Stimulated activated naive CD8-positive, alpha-beta T cell treated with anti-CD3 and anti-CD28 coated beads, Interleukin-15, Interleukin-2, amounts not matched to agents 100 U/mL and 50 U/mL, for 24 hours (primary cell): ENCODE measurements at regions not wholly inside any gene's neighbourhood (a gene's known extent, or its start where the extent isn't known, plus 50 kb on each side); places are given as distances from the start of the nearest gene placed in this dataset.
"Not testable (repeated sequence)": the region's sequence is repeated elsewhere in the genome, so short reads cannot be mapped to it uniquely, and the experiment has no call there.

Source experiments
- ATAC-seq: fragments of 150-1000 bp; cut with Tn5 transposase; one replicate; pipeline ENCODE4 v1.10.0; 2021
- DNase-seq: peaks from one replicate; pipeline ENCODE4 v3.0.0; 2021

DNA sequence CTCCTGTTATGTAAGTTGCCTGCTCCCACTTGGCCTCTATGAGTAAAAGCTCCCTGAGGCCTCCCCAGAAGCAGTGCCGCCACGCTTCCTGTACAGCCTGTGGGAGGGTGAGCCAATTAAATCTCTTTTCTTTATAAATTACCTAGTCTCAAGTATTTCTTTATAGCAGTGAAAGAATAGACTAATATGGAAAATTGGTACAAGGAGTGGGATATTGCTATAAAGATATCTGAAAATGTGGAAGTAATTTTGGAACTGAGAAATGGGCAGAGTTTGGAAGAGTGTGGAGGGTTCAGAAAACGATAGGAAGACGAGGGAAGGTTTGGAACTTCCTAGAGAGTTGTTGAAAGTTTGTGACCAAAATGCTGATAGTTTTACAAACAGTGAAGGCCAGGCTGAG is 572.3 kb downstream of the MATN1 start:
- DNase-seq = no peak
- ATAC-seq = no peak

DNA sequence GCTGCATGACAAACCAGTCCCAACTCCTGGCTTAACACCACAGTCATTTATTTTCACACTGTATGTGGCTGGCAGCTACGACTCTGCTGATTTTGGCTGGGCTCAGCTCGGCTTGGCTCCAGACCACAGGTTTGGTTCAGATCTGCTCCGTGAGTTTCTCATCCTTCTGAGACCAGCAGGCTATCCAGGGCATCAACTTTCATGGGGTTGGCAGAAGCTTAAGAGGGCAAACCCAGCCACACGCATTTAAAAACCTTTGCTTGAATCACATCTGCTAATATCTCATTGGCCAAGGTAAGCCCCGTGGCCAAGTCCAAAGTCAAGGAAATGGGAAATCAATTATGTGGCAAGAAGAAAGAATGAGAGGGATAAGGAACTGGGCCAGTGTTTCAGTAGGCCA is 574.2 kb downstream of the MATN1 start:
- DNase-seq (no peak), ATAC-seq (no peak)

GRCh38 chr1:30148676-30149075 is 574.7 kb downstream of the MATN1 start:
- ATAC-seq = no peak
- DNase-seq = no peak

GRCh38 chr1:30147188-30147587 is 576.2 kb downstream of the MATN1 start:
- no peak for ATAC-seq
- DNase-seq = no peak

GRCh38 chr1:30146448-30146847 is 576.9 kb downstream of the MATN1 start:
- DNase-seq (no peak), ATAC-seq (no peak)

DNA sequence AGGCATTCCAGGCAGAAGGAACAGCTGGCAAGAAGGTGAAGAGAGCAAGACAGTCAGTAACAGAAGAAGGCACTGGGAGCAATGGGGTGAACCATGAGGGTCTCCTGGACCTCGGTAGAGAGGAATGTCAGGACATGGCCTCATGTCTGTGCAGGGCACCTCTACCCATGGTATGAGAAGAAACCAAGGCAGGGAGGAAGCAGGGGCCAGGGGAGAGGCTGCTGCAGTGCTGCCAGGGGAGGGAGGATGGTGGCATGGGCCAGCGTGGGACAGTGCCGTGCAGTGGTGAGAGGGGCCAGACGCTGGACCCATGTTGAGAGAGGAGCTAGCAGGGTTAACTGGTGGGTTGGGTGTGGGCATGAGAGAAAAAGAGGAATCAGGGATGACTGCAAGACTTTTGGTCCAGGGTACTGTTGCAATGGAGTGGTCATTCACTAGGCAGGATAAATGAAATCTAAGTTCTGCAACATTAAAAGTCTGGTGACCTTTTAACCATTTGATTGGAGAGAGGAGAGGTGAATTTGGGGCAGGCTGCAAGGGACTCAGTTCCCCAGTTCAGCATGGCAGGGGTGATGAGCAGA is 577.6 kb downstream of the MATN1 start:
- ATAC-seq = no peak
- no peak for DNase-seq

- no peak for DNase-seq
- no peak for ATAC-seq
Measured at GRCh38 chr1:30144831-30145230, 578.6 kb downstream of the MATN1 start.

- DNase-seq (no peak), ATAC-seq (no peak)
Measured at GRCh38 chr1:30143517-30143916, 579.9 kb downstream of the MATN1 start.

DNA sequence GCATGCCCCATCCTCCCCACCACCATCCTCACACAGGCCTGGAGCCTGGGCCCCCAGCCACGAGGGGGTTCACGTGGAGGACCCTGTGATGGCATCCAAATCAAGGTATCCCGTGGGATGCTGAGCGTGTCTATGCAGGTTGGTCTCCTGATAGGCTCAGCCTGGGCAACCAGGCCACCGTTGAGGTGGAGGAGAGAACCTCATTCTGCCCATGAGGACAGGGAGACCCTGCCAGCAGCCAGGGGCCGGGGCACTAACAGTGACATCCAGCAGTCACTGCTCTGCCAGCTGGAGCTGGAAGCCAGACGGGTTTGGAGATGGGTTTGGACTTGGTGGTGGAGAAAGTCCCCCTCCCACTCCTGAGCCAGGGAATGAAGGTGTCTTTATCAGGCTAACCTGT is 582.8 kb downstream of the MATN1 start:
- ATAC-seq (no peak), DNase-seq (no peak)

GRCh38 chr1:30138891-30139290 is 584.5 kb downstream of the MATN1 start:
- ATAC-seq = no peak
- no peak for DNase-seq

DNA sequence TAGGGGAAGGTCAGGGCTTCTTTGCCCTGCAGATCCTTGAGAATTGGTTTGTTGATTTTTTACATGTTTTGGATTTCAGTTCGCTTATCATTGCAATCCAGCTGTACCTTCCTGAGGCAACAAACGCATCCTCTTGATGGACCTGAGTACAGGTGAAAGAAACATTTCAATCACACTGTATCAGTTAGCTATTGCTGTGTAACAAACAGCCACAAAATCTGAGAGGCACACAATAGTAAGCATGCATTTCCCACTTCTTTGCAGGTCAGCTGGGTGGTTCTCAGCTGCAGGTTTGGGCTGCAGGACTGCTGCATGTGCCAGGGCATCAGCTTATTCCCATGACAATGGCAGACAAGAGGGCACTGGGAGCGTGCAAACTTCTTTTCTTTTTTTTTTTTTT is 586.4 kb downstream of the MATN1 start:
- ATAC-seq (no peak), DNase-seq (no peak)

- ATAC-seq = no peak
- DNase-seq = no peak
Measured at GRCh38 chr1:30135698-30136097, 587.7 kb downstream of the MATN1 start.

- DNase-seq (no peak), ATAC-seq (no peak)
Measured at GRCh38 chr1:30134466-30135217, 588.7 kb downstream of the MATN1 start.

DNA sequence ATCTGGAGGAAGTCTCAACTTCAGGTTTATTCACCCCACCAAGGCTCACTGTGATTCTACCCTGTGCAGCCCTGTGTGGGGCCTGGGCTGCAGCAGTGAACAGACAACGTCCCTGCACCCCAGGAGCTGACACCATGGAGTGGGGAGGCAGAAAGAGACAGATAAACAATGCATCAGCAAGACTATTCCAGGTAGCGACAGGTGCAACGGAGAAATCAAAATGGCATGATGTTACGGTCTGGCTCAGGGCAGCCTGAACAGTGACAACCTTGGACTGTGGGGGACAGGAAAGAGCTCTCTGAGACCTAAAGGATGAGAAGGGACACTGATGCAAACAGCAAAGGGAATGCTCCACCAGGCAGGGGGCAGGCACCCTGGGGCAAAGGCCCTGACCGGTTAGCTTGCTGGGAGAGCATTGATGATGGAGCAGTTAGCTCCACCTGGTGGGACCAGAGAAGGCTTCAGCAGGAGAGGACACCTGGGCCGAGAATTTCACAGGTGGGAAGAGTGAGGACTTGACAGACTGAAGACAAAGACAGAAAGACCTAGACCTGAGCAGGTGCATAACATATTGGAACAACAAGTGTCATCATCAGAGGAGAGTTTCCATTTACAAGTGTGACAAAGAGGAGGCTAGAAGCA is 589.9 kb downstream of the MATN1 start:
- no peak for DNase-seq
- no peak for ATAC-seq

- ATAC-seq = no peak
- no peak for DNase-seq
Measured at GRCh38 chr1:30132602-30133286, 590.6 kb downstream of the MATN1 start.

GRCh38 chr1:30130566-30130965 is 592.8 kb downstream of the MATN1 start:
- ATAC-seq = not testable (repeated sequence)

DNA sequence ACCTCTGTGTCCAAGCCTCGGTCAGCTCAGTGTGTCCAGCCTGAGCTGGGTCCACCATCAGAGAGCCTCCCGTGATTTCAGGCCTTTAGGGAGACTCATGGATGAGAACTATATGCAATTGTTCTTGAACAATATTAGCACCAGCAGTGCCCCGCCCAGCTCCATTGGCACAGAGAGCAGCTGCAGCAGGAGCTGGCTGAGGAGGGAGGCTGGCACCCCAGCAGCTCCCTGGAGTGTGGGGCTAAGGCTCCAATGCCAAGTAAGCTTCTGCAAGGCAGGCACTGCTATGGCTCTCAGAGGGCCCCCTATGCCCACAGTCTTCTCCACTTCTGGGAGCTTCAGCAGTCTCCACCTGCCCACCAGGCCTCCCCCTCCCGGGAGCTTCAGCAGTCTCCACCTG is 593.3 kb downstream of the MATN1 start:
- ATAC-seq (no peak), DNase-seq (no peak)

More at GRCh38 chr1:30130566-30130965, 592.8 kb downstream of the MATN1 start:
- not testable (repeated sequence) for DNase-seq

DNA sequence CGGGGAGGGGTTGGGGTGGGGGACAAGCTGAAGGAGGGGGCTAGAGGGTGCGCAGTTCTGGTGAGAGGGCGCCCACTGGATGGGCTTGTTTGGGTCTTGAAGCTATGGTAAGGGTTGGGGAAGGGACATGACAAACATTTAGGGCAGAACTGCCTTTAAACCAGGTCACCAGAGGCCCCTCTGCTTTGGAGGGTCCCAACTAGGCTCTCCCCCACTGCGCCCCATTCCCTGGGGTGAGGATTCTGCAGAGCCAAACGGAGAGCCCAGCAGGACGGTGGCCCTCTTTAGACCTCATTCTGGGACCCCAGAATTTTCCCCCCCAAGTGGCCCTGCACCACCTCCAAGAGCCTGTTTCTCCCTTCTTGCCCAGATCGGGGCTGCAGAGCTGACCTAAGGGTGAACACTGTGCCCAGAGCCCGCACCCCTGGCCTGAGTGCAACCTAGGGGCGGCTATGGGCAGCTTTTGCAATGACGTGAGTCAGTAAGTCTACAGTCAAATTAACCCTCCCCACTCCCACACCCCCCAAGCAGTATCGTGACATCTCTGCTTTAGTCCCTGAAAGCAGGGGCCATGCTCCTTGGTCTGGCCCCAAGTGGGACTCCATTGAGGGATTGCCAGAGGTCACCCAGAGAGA is 593.8 kb downstream of the MATN1 start:
- DNase-seq (no peak), ATAC-seq (no peak)

- ATAC-seq (no peak), DNase-seq (no peak)
Measured at GRCh38 chr1:30129001-30129408, 594.4 kb downstream of the MATN1 start.

- DNase-seq = no peak
Measured at GRCh38 chr1:30126848-30127247, 596.5 kb downstream of the MATN1 start.

DNA sequence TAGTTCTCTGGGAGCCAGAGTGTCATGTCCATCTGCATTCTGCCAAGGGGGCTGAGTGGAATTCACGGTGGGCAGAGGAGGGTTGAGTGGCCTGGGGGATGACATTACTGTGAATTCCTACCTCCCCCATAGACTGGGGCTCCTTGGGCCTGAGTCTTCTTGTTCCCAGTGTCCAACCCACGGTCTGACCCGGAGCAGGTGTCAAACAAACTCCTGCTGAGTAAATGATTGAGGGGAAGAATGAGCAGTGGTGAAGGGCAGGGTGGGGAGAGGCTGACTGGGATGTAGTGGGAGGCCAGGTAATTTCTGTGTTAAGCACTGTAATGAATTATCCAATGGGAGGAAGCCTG is 597.6 kb downstream of the MATN1 start:
- ATAC-seq = no peak

More at GRCh38 chr1:30126848-30127247, 596.5 kb downstream of the MATN1 start:
- no peak for ATAC-seq

DNA sequence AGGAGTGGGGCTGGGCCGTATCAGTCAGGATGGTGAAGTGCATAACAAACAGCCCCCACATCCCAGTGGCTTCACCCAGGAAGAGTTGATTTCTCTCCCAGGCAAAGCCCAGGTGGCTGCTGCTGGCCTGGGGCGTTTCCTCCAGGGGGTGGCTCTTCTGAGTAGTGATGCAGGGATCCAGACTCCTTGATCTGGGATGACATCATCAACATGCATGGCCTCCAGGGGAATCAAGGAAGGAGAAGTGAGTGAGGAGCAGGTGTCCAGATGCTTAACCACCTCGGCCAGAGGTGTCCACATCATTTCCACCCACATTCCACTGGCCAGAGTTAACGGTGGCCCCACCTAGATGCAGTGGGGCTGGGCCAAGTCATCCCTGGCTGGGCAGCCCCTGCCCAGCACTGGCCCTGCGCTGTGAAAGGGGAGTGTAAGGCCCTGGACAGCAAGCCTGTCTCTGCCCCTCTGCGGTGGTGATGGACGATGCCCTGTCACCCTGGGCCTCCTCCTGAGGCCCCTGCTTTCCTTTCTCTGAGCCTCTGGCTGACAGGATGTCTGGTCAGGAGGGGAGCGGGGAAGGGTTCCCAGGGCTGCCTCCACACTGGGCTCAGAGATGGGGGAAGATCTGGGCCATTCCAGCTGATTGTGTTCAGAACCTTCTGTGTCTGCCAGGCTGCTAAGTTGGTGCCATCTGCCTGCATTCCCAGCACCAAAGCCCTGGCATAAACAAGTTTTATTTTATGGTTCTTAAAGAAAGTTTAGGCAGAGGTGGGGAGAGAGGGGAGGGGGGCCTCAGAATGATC is 598.2 kb downstream of the MATN1 start:
- ATAC-seq (no peak), DNase-seq (no peak)

More for the DNA sequence above, 597.6 kb downstream of the MATN1 start:
- no peak for DNase-seq
